HEK293T (cell line): ENCODE measurements at regions not wholly inside any gene's neighbourhood (a gene's known extent, or its start where the extent isn't known, plus 50 kb on each side); places are given as distances from the start of the nearest gene placed in this dataset.

Source experiments
- BHLHE40 ChIP-seq: fragments of 450-650 bp; IDR thresholded peaks from 2 replicates; pipeline ENCODE4 v1.6.1; 2016; ENCODE audit warnings: mild to moderate bottlenecking, moderate library complexity, borderline replicate concordance
- FOXK2 ChIP-seq: fragments of 450-650 bp; IDR thresholded peaks from 2 replicates; pipeline ENCODE4 v1.6.1; 2016; ENCODE audit warnings: mild to moderate bottlenecking
- HDGF ChIP-seq: fragments of 450-650 bp; IDR thresholded peaks from 2 replicates; pipeline ENCODE4 v1.6.1; 2017; ENCODE audit warnings: antibody characterized with exemption, borderline replicate concordance
- L3MBTL2 ChIP-seq: fragments of 450-650 bp; conservative IDR thresholded peaks from 2 replicates; pipeline ENCODE4 v1.6.1; 2016; ENCODE audit warnings: mild to moderate bottlenecking
- NFRKB ChIP-seq: fragments of 450-650 bp; IDR thresholded peaks from 2 replicates; pipeline ENCODE4 v1.6.1; 2016; ENCODE audit warnings: mild to moderate bottlenecking, moderate library complexity
- SUZ12 ChIP-seq: fragments of 450-650 bp; IDR thresholded peaks from 2 replicates; pipeline ENCODE4 v1.6.1; 2016; ENCODE audit warnings: mild to moderate bottlenecking

DNA sequence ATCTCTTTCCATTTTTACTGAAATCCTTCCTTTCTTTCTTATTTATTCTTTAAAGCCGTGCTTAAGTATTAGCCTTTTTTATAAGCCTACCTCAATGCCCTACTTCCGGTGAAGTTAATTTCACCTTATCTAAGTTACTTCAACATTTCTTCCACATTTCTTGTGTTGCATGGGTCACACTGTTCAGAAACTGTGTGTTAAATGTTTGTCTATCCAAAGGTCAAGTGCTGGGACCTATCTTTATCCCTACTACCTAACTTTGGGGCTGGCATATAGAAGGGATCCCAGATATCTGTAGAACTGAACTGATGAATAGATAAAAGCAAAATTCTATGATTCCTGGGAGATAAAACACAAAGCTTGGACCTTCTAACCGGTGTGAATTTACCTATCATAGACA is 332.3 kb upstream of the SATB1 start:
- TF ChIP-seq SUZ12: no peak
- no peak for TF ChIP-seq HDGF
- TF ChIP-seq FOXK2: no peak
- no peak for TF ChIP-seq BHLHE40
- TF ChIP-seq NFRKB: no peak
- no peak for TF ChIP-seq L3MBTL2
